ENCODE measurements at regions not wholly inside any gene's neighbourhood (a gene's known extent, or its start where the extent isn't known, plus 50 kb on each side); places are given as distances from the start of the nearest gene placed in this dataset.
"Not testable (repeated sequence)": the region's sequence is repeated elsewhere in the genome, so short reads cannot be mapped to it uniquely, and the experiment has no call there.

DNA sequence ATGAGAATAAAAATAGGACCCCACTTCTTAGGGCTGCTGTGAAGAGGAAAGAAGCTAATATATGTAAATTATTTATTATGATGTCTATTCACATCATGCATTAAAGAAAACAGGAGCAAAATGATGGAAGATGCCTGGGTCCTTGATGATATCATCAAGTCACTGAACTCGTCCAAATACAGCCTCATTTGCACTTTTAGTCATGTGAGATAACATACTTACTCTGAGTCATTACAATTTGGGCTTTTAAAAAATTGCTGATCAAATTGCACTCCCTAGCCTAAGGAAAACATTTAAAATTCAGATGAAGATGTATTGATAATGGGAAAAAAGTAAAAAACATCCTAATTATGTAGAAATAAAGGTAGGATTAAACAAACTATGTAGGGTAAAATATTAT lies 302.7 kb upstream of the CCL2 start:
- no peak for DNase-seq (ENCODE audit: low read depth in 4 of 4, low spot score in 2 of 4)

DNA sequence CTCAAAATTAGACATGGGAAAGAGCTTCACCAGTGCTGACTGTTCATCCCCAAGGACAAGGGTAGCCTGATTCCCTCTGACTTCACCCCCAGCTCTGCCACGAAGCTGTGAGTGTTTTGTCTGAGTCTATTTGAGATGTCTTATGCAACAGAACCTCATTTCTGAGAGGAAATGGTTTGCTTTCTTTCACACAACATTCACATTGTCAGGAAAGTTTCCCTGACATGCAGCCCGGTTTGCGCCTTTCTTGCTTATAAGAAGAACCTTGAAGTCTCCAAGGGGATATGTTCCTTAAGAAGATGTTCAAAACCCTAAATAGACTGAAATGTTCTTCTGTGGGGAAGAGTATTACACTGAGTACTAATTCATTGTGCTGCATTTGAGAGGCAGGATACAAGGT lies 300.5 kb upstream of the CCL2 start:
- no peak for DNase-seq (ENCODE audit: low read depth in 4 of 4, low spot score in 2 of 4)

DNA sequence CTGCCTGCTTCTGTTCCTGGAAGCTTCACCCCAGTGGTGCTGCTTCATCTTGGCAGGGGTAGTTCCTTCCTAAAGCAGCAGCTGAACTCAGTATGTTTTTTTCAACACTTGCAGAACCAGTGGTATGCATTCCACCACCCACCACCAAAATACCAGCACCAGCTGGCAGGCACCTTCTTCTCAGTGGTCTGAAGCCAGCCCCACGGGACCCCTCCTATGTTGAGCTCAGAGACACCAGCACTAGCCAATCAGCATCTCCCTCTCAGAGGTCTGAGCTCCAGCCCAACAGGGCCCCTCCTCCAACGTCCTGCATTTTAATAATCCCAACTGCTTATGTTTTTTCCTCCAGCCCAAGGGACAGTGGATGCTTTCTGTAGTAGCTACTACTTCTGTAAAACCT lies 299.6 kb upstream of the CCL2 start:
- no peak for DNase-seq (ENCODE audit: low read depth in 4 of 4, low spot score in 2 of 4)

DNA sequence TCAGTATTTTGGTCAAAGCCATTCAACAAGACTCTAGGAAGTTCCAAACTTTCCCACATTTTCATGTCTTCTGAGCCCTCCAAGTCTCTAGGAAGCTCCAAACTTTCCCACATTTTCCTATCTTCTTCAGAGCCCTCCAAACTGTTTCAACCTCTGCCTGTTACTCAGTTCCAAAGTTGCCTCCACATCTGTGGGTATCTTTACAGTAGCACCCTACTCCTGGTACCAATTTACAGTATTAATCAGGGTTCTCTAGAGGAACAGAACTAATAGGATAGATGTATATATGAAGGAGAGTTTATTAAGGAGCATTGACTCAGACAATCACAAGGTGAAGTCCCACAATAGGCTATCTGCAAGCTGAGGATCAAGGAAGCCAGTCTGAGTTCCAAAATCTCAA lies 296.0 kb upstream of the CCL2 start:
- DNase-seq (ENCODE audit: low read depth in 4 of 4, low spot score in 2 of 4), result not testable (repeated sequence)

DNA sequence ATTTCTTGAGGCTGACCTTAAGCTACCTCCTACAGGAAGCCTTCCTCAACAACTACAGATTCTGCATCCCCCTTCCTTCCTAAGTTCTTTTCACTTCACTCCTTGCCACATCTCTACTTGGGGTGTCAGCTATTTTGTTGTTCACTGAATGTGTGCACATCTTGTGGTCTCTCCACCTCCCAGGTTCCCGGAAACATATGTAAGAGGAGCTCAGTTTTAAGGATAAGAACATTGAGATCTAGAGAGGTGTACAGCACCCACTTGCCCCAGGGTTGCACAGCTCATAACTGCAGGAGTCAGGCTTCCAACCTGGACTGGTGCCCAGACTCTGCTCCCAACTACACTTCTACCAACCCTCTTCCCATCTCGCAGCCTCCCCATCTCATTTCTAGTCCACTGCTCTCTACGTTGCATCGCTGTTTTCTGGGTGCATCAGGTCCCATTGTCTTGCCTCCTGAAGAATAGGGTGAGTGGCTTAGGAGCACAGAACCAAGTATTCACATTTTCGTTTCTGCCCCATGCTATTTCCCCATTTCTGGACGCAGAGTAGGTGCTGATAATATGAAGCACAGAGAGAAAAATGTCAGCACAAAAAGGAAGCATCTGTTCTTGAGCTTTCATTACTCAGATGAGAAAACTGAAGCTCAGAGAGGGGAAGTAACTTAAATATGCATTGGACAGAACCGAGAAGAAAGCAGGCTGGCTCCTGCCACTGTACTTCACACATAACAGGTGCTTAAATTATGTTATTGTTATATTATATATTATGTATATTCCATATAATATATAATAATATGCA lies 292.0 kb upstream of the CCL2 start:
- DNase-seq (ENCODE audit: low read depth in 4 of 4, low spot score in 2 of 4), result no peak

DNA sequence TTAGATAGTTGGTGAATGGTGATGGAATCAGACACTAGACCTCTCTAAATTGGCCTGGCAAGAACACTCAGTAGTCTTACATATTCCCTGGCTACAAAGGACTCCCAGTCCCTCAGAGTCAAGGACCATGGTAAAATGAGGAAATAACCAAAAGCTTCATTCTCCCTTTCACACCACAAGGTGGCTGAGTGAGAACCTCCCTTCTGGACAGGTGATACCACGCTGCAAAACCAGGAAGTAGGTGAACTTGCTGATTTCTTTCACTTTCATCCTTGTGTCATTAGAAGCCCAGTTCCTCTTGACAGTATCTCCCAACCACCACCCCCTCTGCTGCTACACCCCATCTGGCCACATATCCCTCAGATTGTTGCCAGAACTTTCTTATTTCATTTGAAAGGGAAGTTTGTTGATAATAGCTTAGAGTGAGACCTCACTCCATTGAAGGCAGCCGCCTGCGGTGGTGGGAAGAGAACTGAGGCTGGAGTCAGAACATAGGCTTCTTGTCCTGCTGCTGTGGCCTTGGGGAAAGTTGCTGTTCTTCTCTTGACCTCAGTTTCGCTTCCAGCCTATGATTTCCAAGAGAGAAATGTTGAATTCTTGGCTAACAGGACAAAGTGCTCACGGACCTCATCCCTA lies 290.6 kb upstream of the CCL2 start:
- no peak for DNase-seq (ENCODE audit: low read depth in 4 of 4, low spot score in 2 of 4)

DNA sequence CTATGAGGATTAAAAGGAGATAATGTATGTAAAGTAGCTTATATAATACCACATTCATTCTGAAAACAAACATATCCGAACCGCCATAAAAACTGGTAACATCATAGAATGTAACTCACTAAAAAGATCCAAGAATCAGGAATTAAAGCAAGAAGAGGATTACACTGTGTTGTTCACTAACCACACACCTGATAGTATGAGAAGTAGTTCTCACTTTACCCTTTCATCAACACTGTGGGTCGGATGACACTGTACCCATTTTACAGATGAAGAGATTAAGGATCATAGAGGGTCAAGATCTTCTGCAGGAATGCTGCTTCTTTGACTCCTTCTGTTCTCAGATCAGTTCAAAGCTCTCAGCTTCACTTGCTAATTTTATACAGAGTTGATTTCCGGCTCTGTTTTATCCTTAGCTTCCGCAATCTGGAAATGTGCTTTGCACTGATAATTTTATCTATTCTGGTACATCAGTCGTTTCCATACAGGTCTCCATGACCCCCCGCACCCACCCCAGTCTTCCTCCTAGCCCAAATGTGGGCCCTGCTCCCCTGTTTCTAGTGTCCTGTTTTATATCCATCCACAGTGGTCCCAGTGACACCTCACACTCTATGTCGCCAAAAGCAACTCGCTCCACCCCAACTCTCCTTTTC lies 288.6 kb upstream of the CCL2 start:
- no peak for DNase-seq (ENCODE audit: low read depth in 4 of 4, low spot score in 2 of 4)

DNA sequence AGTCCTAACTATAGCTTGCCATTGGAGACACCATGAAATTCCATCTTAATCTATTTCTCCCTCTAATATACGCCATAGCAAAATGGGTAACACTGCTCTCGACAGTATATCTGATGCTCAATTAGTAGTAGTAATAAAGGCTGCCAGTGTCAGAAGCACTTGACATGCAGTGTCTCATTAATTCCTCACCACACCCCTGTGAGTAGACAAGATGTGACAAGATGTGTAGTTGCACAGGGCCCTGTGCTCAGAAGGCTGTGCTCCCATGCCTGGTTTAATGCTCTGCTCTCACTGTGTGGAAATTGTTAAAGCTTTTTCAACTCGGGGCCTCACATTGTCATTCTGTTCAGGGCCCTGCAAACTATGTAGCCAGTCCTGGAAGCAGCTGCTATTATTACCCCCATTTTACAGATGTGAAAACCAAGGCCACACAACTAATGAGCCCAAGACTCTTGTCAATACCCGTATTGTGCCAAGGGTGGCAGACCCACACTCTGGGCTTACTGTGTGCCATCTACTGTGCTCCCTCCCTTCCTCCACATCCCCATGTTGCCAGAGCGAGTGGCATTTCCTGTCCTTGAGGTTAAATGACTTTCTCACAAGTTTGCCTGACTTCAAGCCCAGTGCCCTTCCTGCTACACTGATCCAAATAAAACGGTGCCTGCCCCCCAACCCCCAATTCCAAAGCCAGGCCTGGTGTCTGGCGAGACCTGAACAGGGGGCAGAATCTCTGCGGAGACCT lies 287.3 kb upstream of the CCL2 start:
- DNase-seq (ENCODE audit: low read depth in 4 of 4, low spot score in 2 of 4), result no peak

DNA sequence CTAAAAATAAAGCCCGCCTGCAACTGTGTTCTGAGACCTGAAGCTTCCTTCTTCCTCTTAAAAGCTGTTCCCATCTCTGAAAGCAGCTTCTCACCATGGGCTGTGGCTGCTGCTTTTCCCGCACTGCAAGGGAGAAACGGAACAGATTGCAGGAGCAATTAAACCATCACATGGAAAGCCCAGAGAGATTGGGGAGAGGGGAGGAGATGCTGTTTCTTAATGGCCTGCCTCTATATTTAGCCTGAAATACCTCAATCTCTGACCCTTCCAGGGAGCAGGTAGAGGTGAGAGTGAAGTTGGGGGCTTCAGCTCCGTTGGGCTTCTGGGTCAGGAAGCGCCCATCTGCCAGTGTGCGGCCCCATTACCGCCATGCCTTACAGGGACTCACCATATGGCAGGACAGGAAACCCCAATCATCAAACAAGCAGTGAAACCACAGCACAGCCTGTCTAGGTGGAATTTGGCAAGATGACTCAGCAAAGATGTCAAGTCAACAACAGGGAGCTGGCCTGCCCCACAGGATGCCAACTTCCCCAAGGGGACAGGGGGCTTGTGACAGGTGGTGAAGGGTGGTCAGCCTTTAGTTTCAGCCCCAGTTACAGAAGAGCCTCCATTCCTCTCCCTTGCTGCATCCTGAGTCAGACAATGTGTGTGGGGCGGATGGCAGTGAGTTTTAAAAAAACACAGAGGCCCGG lies 286.6 kb upstream of the CCL2 start:
- DNase-seq (ENCODE audit: low read depth in 4 of 4, low spot score in 2 of 4), result no peak

DNA sequence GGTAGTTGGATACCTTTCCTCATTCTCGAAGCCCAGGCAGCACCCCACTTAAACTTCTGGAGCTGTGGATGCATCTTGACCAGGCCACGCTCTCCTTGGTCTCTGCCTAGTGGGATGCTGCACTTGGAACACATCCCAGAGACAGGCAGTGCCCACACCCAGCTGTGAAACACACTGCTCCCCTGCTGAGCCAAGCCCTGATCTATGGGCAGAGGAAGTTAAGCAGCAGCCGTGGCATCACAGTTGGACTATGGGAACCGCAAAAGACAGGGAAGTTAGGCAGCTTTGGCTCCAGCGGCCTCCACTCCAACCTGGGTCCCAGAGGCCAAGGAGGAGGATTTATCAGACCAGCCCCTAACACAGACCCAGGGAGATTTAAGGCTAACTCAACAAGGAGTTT lies 284.8 kb upstream of the CCL2 start:
- DNase-seq (ENCODE audit: low read depth in 4 of 4, low spot score in 2 of 4), result no peak

DNA sequence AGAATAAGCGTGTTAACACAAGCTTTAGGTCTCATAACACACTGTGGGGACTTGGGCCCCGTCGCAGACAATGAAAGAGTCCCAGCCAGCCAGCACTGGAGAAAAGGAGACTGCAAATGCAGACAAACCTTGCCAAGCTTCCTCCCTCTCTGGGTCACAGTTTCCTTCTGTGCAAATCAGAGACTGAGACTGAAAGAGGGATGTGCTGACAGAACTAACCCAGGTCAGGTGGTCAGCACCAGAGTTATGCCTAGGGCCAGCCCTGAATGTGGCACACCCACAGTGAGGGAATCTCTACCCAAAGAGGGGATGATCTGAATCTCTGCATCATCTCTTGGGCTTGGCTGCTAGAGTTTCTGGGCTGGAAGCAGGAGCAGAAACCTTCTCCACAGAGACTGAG lies 282.3 kb upstream of the CCL2 start:
- DNase-seq (ENCODE audit: low read depth in 4 of 4, low spot score in 2 of 4), result no peak

DNA sequence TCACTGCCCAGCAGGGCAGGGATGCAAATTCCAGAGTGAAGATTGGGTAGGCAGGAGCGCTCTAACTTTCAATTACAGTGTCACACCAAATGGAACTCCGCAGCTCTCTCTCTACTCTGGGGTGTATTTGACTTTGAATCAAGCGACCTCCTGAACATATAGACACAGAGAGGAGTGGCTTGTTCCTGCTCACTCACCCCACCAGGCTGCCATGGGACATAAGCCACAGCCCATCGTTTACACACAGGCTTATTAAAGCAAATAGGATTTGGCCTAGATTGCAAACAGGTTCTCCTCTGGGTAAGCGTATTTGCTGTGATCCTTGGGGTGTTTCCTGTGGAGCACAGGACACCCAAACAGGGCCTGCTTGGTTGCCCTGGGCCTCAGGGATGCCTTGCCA lies 281.6 kb upstream of the CCL2 start:
- no peak for DNase-seq (ENCODE audit: low read depth in 4 of 4, low spot score in 2 of 4)

DNA sequence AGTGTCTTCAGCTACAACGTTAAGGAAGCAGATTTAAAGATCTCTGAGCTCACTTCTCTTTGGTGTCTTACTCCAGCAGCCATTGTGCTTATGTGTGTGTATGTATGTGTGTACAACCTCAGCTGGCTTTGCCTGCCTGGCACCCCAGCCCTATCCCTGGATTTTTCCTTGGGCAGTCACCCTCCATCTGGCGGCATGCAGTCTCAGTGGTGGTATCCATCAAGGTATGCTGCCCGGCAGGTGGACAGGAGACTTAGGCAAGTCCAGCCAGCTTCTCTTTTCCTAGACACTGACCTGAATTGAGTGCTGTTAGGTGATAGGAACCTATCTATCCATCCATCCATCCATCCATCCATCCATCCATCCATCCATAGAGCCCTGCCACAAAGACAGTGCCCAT lies 280.8 kb upstream of the CCL2 start:
- DNase-seq (ENCODE audit: low read depth in 4 of 4, low spot score in 2 of 4), result no peak

DNA sequence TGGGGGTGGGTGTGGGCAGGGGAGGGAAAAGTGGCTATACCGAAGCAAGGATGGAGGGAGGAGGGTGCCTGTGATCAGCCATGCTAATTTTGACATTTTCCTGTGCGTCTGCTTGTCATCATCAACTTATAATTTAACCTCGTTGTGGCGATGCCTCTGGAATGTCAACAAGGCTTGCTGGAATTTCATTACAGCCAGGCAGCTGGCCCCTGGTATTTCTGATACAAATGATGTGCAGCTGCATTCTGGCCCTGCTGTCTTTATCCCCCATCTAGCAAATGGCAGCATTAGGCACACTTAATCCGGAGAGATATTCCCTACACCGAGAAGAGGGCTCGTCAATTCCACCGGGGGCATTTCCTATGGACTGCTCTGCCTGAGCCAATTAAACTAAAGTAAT lies 278.3 kb upstream of the CCL2 start:
- no peak for DNase-seq (ENCODE audit: low read depth in 4 of 4, low spot score in 2 of 4)

DNA sequence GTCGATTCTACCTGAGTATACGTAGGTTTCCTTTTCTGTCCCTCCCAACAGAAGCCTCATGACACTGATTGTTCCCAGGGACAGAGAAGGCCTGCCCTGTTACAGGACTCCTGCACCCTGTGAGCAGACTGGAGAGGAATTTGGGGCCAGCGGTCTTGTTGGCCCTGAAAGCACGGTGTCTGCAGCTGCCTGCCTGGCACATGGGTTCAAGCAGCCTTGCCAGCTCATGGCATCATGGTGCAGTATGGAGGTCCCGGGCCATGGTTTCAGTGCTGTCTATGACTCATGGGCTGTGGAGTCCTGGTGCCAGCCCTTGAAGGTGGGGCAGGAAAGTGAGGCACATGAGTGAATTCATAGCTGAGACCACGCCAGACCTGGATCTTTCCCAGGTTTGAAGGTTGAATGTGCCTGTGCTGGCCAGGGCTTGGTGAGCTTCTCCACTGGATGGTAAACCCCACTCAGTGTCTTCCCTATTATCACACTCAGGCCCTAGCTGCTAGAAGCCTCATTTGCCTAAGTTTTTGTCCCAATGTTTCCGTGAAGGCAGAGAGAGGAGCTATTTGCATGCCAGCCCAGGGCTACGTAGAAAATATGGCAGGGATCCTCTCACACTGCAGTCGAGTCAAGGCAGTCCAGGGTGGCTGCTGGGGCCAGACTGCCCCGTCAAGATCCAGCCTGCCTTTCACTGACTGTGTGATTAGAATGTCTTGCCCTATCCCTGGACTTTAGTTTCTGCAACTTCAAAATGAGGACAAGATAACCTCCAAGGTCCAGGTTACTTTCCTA lies 277.2 kb upstream of the CCL2 start:
- DNase-seq (ENCODE audit: low read depth in 4 of 4, low spot score in 2 of 4), result no peak

DNA sequence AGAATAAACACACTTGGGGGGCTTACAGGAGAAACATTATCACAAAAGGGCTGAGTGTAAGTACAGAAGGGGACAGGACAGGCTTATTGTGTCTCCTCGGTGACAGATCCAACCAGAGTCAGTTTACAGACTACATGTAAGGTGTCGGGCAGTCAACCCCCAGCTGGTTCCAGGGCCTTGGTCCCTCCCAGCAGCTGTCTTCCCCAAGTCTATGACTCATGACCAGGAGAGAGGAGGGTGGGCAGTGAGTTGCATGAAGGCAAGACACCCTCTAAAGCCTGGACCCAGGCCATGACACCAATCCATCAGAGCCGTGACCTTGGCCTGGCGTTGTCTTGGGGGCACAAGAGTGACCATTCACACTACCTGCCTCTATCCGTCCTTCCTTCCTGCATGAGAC lies 276.2 kb upstream of the CCL2 start:
- no peak for DNase-seq (ENCODE audit: low read depth in 4 of 4, low spot score in 2 of 4)

DNA sequence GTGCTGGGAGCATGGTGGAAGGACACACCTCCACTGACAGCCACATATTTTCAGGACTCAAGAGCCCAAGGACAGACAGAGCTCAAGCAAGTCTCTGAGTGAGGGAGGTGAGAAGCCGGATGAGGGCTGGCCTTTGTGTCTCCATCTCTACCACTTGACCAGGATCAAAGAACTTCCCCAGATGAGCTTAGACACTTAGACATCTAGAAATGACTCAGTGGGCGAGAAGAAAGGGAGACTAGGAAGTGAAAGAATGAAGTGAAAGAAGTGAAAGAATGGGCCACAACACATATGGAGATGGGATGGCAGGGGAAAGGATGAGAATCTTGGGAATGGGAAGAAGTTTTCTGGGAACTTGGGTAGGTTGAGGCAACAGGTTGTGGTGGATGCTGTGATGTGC lies 274.9 kb upstream of the CCL2 start:
- DNase-seq (ENCODE audit: low read depth in 4 of 4, low spot score in 2 of 4), result no peak

DNA sequence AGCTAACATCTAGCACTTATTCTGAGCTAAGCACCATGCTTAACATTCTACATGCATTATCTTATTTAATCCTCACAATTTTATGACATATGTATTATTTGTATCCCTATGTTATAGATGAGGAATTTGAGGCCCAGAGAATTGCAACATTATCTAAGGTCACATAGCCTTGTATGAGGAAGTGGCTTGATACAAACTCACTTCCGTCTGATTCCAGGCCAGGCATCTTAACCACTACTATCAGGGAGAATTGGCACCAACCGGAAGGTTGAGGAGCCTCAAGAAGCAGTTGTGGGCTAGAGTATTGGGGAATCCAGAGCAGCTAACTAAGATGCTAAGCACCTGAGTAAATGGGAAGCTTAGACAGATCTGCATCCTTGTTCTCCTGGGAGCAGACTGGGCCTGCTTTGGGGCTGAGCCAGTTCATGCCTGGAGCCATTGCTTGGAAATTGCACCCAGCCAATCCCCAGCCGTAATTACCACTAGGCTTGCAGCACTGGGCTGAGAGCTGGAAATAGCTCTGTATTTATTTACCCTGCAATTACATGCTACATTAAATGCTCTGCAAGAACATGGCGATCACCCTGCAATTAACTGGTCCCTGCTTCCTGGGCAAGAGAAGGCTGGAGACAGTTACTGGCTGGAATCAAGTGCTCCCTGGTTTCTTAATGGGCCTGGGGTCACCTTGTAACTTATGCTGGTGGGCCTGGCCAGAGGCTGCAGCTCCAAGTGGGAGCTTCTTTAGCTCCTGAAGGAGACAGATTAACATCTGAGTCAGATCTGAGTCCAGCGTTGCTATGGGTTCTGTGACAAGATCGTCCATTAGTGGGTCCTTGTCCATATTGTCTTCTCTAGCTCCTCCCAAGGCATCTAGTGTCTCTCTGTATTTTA lies 273.1 kb upstream of the CCL2 start:
- no peak for DNase-seq (ENCODE audit: low read depth in 4 of 4, low spot score in 2 of 4)

DNA sequence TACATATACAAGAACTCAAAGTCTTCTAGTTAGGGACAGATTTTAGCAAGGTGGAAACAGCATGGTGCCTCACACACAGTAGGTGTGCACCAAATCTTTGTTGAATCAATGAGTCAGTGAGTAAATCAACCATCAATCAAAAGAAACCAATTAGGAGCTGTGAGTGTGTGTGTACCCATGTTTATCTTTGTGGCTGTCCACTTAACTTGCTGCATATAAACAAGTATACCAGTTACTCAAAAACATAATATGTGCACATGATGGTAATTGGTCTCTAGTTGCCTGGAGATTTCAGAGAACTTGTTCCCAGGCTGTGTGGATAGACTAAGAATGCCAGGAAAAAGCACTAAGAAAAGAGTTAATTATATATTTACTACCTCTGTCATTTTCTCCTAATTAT lies 272.2 kb upstream of the CCL2 start:
- no peak for DNase-seq (ENCODE audit: low read depth in 4 of 4, low spot score in 2 of 4)
